ENCODE measurements at regions not wholly inside any gene's neighbourhood (a gene's known extent, or its start where the extent isn't known, plus 50 kb on each side); places are given as distances from the start of the nearest gene placed in this dataset.

DNA sequence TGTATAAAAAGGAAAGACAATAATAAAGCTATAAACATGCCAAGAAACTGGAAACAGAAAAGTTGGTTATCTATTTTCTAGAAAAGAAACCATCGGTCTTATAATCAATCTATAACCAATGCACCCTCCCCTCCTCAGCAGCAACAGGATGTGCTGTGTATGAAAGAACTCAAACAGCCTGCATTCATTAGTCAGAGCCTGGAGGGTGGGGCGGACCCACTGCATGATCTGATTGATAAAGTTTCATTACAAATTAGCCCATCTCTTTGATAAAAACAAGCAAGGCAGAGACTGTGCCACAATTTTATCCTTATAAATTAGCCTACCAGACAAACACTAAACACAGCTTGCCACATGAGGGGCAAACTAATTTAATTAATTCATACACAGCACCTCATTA lies 448.1 kb downstream of the BCAT1 start:
- Histone ChIP-seq H3K27ac (ENCODE audit: extremely low read length, insufficient read depth, low read length) (no peak overlapping the region), H3K9me3 (ENCODE audit: low read length) (no peaks in the 10 kb centered on the region), H3K36me3 (replicated peaks in 1 of 2; ENCODE audit: control insufficient read depth in 1 of 2, insufficient read depth in 2 of 2, low read length in 2 of 2) (no peaks in the 10 kb centered on the region), H3K4me3 (replicated peaks in 1 of 3; ENCODE audit: insufficient read depth in 1 of 3, low read depth in 2 of 3, low read length in 3 of 3) (no peak overlapping the region), H3K27me3 (ENCODE audit: control insufficient read depth in 1 of 2, insufficient read depth in 2 of 2, low read length in 2 of 2) (no peaks in the 10 kb centered on the region), H3K4me1 (ENCODE audit: insufficient read depth, low read length) (no peaks in the 10 kb centered on the region), H4K20me1 (ENCODE audit: insufficient read depth, low read length) (no peaks in the 10 kb centered on the region), H3K79me2 (ENCODE audit: insufficient read depth, low read length) (no peaks in the 10 kb centered on the region), H3K4me2 (ENCODE audit: low read depth, low read length) (no peak overlapping the region), H3K9ac (ENCODE audit: insufficient read depth, low read depth, low read length) (no peak overlapping the region), H2AFZ (ENCODE audit: low read length) (no peak overlapping the region)
- CTCF ChIA-PET (ENCODE audit: low intra/inter-chr PET ratio, low total read pairs): no interaction called here
- intact Hi-C loops (cut with micrococcal nuclease; ENCODE audit: unreplicated experiment): no loop called here
- no peak for ATAC-seq
- in situ Hi-C loops (cut with HindIII; ENCODE audit: extremely low pct_ligation_motif_present, low pct_unique_long_range_greater_than_20kb): no loop called here
- DNase-seq (ENCODE audit: low spot score): no peak
- TF ChIP-seq NFKB2 (CRISPR knock-in tag; IDR thresholded peaks at IDR 0.05; ENCODE audit: borderline replicate concordance) (no peak), IKZF4 (CRISPR knock-in tag; IDR thresholded peaks at IDR 0.05; ENCODE audit: borderline replicate concordance, low read depth, not compliant biosample characterization) (no peak), CEBPB (IDR thresholded peaks at IDR 0.05; ENCODE audit: borderline replicate concordance, low read depth, low read length) (no peak), NFIC (IDR thresholded peaks at IDR 0.05; ENCODE audit: low read length) (no peak), ZNF382 (CRISPR knock-in tag; IDR thresholded peaks at IDR 0.05; ENCODE audit: borderline replicate concordance) (no peak), ARNT (IDR thresholded peaks at IDR 0.05) (no peak), ZNF260 (CRISPR knock-in tag; IDR thresholded peaks at IDR 0.05; ENCODE audit: borderline replicate concordance, low read depth) (no peak), NBN (conservative IDR thresholded peaks at IDR 0.05) (no peak), ZNF350 (CRISPR knock-in tag; IDR thresholded peaks at IDR 0.05; ENCODE audit: borderline replicate concordance, low read depth) (no peak), MTF2 (CRISPR knock-in tag; IDR thresholded peaks at IDR 0.05; ENCODE audit: borderline replicate concordance) (no peak)
- POLR2A ChIA-PET: no interaction called here
- no peak for FAIRE-seq
- 58% methylated on average over 2 of the region's 2 CpGs for WGBS (ENCODE audit: low lambda C conversion rate)
- no TSS peak for BruUV-seq (replicated peaks)

DNA sequence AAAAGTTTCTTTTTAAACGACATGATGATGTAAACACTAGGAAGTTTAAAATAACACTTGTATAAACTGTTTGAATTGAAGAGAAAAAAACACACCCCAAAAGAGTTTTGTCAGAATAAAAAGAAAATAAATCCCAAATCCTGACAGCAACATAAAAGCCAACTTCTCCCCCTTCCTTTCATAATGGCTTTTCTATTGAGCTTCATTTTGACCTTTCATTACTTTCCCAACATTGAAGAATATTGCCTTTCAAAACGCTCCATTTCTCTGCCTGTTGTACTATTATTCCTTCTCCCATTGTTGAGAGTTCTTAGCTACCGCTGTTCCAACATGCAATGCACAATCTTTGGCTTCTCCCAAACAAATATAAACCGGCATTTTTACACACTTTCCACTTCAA lies 448.5 kb downstream of the BCAT1 start:
- no peaks in the 10 kb centered on the region for H3K27me3 ChIP-seq (ENCODE audit: control insufficient read depth in 1 of 2, insufficient read depth in 2 of 2, low read length in 2 of 2)
- CTCF ChIA-PET (ENCODE audit: low intra/inter-chr PET ratio, low total read pairs): no interaction called here
- H3K9me3 ChIP-seq (ENCODE audit: low read length): no peaks in the 10 kb centered on the region
- H3K4me1 ChIP-seq (ENCODE audit: insufficient read depth, low read length): no peaks in the 10 kb centered on the region
- 39% methylated on average over 4 of the region's 4 CpGs for WGBS (ENCODE audit: low lambda C conversion rate)
- POLR2A ChIA-PET: no interaction called here
- no peak for DNase-seq (ENCODE audit: low spot score)
- no peak for FAIRE-seq
- no peak overlapping the region for H3K4me3 ChIP-seq (replicated peaks in 1 of 3; ENCODE audit: insufficient read depth in 1 of 3, low read depth in 2 of 3, low read length in 3 of 3)
- in situ Hi-C loops (cut with HindIII; ENCODE audit: extremely low pct_ligation_motif_present, low pct_unique_long_range_greater_than_20kb) (no loop called here), intact Hi-C loops (cut with micrococcal nuclease; ENCODE audit: unreplicated experiment) (no loop called here)
- H2AFZ ChIP-seq (ENCODE audit: low read length): no peak overlapping the region
- no peaks in the 10 kb centered on the region for H3K36me3 ChIP-seq (replicated peaks in 1 of 2; ENCODE audit: control insufficient read depth in 1 of 2, insufficient read depth in 2 of 2, low read length in 2 of 2)
- no peaks in the 10 kb centered on the region for H4K20me1 ChIP-seq (ENCODE audit: insufficient read depth, low read length)
- H3K4me2 ChIP-seq (ENCODE audit: low read depth, low read length): no peak overlapping the region
- no peak for TF ChIP-seq FOXA3 (CRISPR knock-in tag; IDR thresholded peaks at IDR 0.05)
- no peak overlapping the region for H3K27ac ChIP-seq (ENCODE audit: extremely low read length, insufficient read depth, low read length)
- no TSS peak for BruUV-seq (replicated peaks)
- no peak overlapping the region for H3K9ac ChIP-seq (ENCODE audit: insufficient read depth, low read depth, low read length)
- ATAC-seq: no peak
- no peaks in the 10 kb centered on the region for H3K79me2 ChIP-seq (ENCODE audit: insufficient read depth, low read length)

All from HepG2 (cell line).